ENCODE measurements at regions not wholly inside any gene's neighbourhood (a gene's known extent, or its start where the extent isn't known, plus 50 kb on each side); places are given as distances from the start of the nearest gene placed in this dataset.

GRCh38 chr2:128981353-128981752 is 662.7 kb upstream of the HS6ST1 start:
- Mint-ChIP-seq H3K4me3 (no peak overlapping the region), H3K9me3 (no peaks in the 10 kb centered on the region), H3K4me1 (peaks cover 5% of the 10 kb centered on the region), H3K36me3 (no peaks in the 10 kb centered on the region), H3K27me3 (ENCODE audit: low read depth) (no peaks in the 10 kb centered on the region), H3K27ac (no peak overlapping the region)
- ChIA-PET CTCF (no interaction called here), POLR2A (no interaction called here)
- ATAC-seq, result no peak
- DNase-seq (ENCODE audit: low spot score), result no peak
- TF ChIP-seq ZNF671 (CRISPR knock-in tag; IDR thresholded peaks at IDR 0.05), result no peak
- TF ChIP-seq NR2C2 (CRISPR knock-in tag; IDR thresholded peaks at IDR 0.05), result no peak
- no peak for TF ChIP-seq E2F5 (CRISPR knock-in tag; IDR thresholded peaks at IDR 0.05)
- TF ChIP-seq, protein P1, sequence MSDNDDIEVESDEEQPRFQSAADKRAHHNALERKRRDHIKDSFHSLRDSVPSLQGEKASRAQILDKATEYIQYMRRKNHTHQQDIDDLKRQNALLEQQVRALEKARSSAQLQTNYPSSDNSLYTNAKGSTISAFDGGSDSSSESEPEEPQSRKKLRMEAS (CRISPR knock-in tag; IDR thresholded peaks at IDR 0.05), result no peak
- no peak for TF ChIP-seq SP1 (CRISPR knock-in tag; conservative IDR thresholded peaks at IDR 0.05)
- no peak for TF ChIP-seq ZNF219 (CRISPR knock-in tag; IDR thresholded peaks at IDR 0.05; ENCODE audit: borderline replicate concordance)
- TF ChIP-seq TEAD4 (CRISPR knock-in tag; IDR thresholded peaks at IDR 0.05), result no peak
- TF ChIP-seq MYBL2 (CRISPR knock-in tag; IDR thresholded peaks at IDR 0.05), result no peak
- TF ChIP-seq, protein P2, sequence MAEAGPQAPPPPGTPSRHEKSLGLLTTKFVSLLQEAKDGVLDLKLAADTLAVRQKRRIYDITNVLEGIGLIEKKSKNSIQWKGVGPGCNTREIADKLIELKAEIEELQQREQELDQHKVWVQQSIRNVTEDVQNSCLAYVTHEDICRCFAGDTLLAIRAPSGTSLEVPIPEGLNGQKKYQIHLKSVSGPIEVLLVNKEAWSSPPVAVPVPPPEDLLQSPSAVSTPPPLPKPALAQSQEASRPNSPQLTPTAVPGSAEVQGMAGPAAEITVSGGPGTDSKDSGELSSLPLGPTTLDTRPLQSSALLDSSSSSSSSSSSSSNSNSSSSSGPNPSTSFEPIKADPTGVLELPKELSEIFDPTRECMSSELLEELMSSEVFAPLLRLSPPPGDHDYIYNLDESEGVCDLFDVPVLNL (CRISPR knock-in tag; IDR thresholded peaks at IDR 0.05; ENCODE audit: borderline replicate concordance, low read depth), result no peak
- TF ChIP-seq HMGA2 (CRISPR knock-in tag; IDR thresholded peaks at IDR 0.05), result no peak
- TF ChIP-seq EMX1 (CRISPR knock-in tag; IDR thresholded peaks at IDR 0.05), result no peak

GRCh38 chr2:128982001-128982400 is 663.3 kb upstream of the HS6ST1 start:
- ChIA-PET CTCF (no interaction called here), POLR2A (no interaction called here)
- ATAC-seq, result no peak
- no peak for DNase-seq (ENCODE audit: low spot score)
- Mint-ChIP-seq H3K9me3 (no peaks in the 10 kb centered on the region), H3K4me3 (no peak overlapping the region), H3K4me1 (peaks cover 7% of the 10 kb centered on the region), H3K27ac (no peak overlapping the region), H3K27me3 (ENCODE audit: low read depth) (no peaks in the 10 kb centered on the region), H3K36me3 (no peaks in the 10 kb centered on the region)
- TF ChIP-seq RORB (CRISPR knock-in tag; IDR thresholded peaks at IDR 0.05), result no peak
- no peak for TF ChIP-seq CREB1 (CRISPR knock-in tag; IDR thresholded peaks at IDR 0.05)
- TF ChIP-seq ATF6 (CRISPR knock-in tag; IDR thresholded peaks at IDR 0.05), result no peak

DNA sequence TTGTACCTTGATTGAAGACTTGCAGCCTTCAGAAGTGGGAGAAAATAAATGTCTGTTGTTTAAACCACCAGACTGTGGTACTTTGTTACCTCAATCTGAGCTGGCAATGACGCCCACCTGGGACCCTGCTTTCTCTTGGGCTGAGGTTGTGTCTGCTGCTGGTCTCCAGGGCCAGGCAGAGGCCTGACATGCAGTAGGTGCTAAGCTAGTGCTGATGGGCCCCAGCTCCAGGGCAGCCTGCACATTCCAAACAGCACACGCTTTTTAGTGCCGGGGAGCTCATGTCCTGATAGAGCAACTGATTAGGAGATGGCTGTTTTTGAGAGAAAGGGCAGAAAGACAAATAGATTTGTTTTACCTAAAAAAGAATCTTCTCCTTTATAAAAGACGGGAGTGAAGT is 664.0 kb upstream of the HS6ST1 start:
- POLR2A ChIA-PET, result no interaction called here
- Mint-ChIP-seq H3K36me3 (no peaks in the 10 kb centered on the region), H3K4me3 (no peak overlapping the region), H3K9me3 (no peaks in the 10 kb centered on the region), H3K4me1 (peaks cover 7% of the 10 kb centered on the region), H3K27ac (no peak overlapping the region), H3K27me3 (ENCODE audit: low read depth) (no peaks in the 10 kb centered on the region)
- ATAC-seq (no peak), DNase-seq (ENCODE audit: low spot score) (no peak)
- CTCF ChIA-PET, result no interaction called here
- TF ChIP-seq TEAD4 (CRISPR knock-in tag; IDR thresholded peaks at IDR 0.05) (no peak), ZNF423 (CRISPR knock-in tag; IDR thresholded peaks at IDR 0.05) (no peak), RORB (CRISPR knock-in tag; IDR thresholded peaks at IDR 0.05) (no peak), ATF1 (CRISPR knock-in tag; IDR thresholded peaks at IDR 0.05) (no peak), NFYB (CRISPR knock-in tag; conservative IDR thresholded peaks at IDR 0.05; ENCODE audit: low read depth) (no peak)
- TF ChIP-seq, protein P3, sequence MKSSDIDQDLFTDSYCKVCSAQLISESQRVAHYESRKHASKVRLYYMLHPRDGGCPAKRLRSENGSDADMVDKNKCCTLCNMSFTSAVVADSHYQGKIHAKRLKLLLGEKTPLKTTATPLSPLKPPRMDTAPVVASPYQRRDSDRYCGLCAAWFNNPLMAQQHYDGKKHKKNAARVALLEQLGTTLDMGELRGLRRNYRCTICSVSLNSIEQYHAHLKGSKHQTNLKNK (CRISPR knock-in tag; IDR thresholded peaks at IDR 0.05), result no peak
- TF ChIP-seq, protein P4, sequence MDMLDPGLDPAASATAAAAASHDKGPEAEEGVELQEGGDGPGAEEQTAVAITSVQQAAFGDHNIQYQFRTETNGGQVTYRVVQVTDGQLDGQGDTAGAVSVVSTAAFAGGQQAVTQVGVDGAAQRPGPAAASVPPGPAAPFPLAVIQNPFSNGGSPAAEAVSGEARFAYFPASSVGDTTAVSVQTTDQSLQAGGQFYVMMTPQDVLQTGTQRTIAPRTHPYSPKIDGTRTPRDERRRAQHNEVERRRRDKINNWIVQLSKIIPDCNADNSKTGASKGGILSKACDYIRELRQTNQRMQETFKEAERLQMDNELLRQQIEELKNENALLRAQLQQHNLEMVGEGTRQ (CRISPR knock-in tag; IDR thresholded peaks at IDR 0.05), result no peak
